Thyroid gland (tissue), 4 donors: ENCODE measurements at regions not wholly inside any gene's neighbourhood (a gene's known extent, or its start where the extent isn't known, plus 50 kb on each side); places are given as distances from the start of the nearest gene placed in this dataset.

Source experiments
- POLR2A ChIP-seq, 2 donors: fragments of 450-650 bp; IDR thresholded peaks; one replicate each; pipeline ENCODE4 v1.6.1; 2017; ENCODE audit warnings: antibody characterized with exemption in 2 of 2, mild to moderate bottlenecking in 2 of 2, moderate library complexity in 1 of 2
- TF ChIP-seq, protein P1 (sequence below), 6 experiments: fragments of 200-600 bp in 3 of 6; fragments of 450-650 bp in 3 of 6; sonication (generic) in 3 of 6; IDR thresholded peaks; one replicate each; pipeline ENCODE4 v1.5.1; 2016 to 2019; ENCODE audit warnings: antibody characterized with exemption in 6 of 6, mild to moderate bottlenecking in 2 of 6, inconsistent platforms in 1 of 6, moderate library complexity in 1 of 6

DNA sequence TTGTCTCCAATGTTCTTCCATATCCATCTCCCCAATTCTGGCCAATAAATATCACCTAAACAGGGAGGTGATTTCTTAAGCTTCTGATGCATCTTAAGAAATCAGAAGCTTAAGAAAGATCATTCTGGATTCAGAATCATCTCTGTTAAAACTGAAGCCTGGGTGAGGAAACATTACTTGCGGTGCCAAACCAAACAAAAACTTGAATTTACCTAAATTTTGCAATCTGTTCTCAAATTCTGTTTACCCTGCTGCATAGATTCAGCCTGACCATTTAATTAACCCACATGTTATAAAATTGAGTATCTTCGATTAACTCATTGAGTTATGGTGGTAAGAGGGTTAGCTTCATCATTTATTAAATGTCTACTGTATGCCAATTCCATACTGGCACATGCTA, 204.4 kb upstream of the ZNF385D start:
- TF ChIP-seq, protein P1, sequence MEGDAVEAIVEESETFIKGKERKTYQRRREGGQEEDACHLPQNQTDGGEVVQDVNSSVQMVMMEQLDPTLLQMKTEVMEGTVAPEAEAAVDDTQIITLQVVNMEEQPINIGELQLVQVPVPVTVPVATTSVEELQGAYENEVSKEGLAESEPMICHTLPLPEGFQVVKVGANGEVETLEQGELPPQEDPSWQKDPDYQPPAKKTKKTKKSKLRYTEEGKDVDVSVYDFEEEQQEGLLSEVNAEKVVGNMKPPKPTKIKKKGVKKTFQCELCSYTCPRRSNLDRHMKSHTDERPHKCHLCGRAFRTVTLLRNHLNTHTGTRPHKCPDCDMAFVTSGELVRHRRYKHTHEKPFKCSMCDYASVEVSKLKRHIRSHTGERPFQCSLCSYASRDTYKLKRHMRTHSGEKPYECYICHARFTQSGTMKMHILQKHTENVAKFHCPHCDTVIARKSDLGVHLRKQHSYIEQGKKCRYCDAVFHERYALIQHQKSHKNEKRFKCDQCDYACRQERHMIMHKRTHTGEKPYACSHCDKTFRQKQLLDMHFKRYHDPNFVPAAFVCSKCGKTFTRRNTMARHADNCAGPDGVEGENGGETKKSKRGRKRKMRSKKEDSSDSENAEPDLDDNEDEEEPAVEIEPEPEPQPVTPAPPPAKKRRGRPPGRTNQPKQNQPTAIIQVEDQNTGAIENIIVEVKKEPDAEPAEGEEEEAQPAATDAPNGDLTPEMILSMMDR (IDR thresholded peaks at IDR 0.05): no peak
- no peak for TF ChIP-seq POLR2A (IDR thresholded peaks at IDR 0.05)
